Skeletal muscle cell (primary cell): ENCODE measurements at regions not wholly inside any gene's neighbourhood (a gene's known extent, or its start where the extent isn't known, plus 50 kb on each side); places are given as distances from the start of the nearest gene placed in this dataset.

Experiments
- DNase-seq: peaks from one replicate; pipeline ENCODE4 v3.0.0-alpha.2; 2010; ENCODE audit warnings: low read depth
- H3K4me3 ChIP-seq: 2 replicates; pipeline ENCODE4 v1.5.1; 2011; ENCODE audit warnings: low read depth, mild to moderate bottlenecking, control low read depth, low read length, moderate library complexity

DNA sequence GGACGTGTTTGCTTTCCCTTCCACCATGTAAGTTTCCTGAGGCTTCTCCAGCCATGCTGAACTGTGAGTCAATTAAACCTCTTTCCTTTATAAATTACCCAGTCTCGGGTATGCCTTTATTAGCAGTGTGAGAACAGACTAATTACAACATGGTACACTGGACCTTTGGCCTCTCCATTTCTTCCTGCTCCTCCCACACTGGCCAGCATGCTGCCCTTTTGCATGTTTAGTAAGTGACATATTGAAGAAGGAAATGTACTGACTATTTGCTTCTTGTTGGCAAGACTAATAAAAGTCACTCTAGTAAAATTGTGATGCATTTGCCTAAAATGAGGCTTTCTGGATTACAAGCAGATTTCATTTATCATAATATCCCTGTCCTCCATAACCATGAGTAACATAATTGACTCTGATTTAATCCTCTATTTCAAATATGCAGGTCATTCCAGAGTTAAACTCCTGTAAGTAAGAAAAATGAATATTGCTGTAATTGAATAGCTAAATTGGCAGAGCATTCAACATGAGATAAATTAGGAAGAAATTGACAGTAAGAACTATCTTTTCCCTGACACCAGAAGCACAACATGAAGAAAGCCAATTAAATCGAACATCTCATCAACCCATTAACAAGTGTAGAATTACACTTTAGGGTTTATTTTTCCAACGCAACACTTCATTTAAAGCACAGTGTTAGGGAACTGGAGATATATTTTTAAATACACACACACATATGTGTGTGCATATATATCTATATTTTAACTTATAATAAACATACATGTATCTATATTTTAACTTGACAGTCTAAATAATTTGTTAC lies 427.8 kb upstream of the ZP4 start:
- no peak for DNase-seq

DNA sequence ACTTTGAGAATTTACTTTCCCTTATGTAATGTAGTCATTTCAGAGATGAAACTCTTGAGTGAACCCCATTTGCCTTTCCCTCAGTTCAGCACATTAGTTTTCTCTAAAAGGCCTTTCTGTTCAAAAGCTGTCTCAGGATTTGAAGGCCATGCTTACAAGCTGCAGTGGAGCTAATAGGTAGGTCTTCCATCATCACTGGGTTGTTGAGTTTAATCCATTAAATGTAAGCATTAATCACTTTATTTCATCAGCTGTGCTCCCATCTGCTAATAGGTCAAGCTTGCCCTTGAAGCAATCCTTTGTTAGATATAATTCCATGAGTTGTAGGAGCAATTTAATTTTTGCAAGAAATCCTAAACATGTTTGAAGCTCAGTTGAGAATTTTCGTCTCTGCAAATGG lies 422.2 kb upstream of the ZP4 start:
- no peak overlapping the region for H3K4me3 ChIP-seq
- DNase-seq, result no peak

More for the DNA sequence above, 427.8 kb upstream of the ZP4 start:
- no peak overlapping the region for H3K4me3 ChIP-seq

DNA sequence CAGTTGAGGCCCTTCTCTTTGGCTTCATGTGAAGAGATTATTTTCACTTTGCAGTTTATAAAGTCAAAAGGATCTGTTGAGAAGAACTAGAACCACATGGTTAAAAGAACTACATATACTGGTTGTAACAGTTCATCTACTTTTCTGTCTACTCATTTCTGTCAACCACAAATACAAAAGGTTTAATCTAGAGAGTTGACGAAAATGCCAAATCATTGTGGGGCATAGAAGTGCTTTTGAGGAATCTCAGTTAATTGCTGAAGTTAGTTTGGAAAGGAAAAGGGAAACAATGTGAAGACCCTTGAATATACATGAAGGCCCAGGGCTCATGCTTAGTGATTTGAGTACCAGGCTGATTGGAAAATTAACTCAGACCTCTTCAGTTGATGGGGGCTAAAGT lies 415.7 kb upstream of the ZP4 start:
- no peak overlapping the region for H3K4me3 ChIP-seq
- no peak for DNase-seq

DNA sequence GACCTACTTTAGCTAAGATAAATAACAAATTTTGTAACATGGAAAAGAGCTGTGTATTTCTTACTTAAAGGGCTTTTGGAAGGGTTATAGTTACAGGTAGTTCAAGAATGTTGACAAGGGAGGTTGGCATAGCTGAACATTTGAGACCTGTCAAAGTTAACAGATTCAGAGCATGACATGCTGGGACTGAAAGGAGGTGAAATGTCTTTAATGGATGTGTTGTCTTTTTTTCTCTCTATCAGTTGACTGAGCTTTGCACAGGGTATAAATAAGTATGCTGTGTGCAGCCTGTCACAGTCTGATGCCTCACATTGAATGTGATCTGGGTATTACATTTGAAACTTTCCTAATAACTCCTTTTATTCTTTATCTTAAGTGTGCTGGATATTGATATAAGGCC lies 411.9 kb upstream of the ZP4 start:
- no peak overlapping the region for H3K4me3 ChIP-seq
- no peak for DNase-seq

DNA sequence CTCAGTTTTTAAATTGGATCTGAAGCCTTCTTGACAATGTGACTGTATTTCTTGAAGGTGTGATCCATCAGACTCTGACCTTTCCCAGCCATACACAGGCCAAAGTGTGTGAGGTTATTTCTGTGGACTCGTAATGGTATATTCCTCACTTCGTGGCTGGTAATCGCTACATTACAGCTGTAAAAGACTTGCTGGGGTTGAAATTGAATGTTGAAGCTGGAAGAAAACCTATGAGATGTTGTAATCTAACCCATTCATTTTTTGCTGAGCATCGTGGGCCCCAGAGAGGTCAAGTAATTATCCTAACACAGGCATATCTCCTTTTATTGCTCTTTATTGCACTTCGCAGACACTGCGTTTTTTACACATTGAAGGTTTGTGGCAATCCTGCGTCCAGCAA lies 405.6 kb upstream of the ZP4 start:
- no peak for DNase-seq
- H3K4me3 ChIP-seq, result no peak overlapping the region

DNA sequence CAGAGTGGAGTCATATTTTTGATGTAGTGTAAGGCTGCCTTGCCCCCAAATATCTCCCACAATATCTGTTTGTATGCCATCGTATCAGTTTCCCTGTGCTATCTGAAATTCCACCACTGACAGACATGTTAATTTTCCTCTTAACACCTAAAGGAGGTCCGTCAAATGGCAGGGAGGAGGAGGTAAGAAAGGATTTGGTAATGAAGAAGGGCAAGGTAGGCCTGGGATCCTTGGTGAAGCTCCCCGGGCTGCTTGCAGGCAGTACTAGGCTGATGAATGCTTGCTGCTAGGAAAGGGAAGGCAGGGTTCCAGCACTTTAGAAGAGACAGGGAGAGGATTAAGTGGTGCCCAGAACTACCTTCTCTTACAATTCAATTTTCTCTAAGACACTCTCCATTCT lies 402.4 kb upstream of the ZP4 start:
- no peak overlapping the region for H3K4me3 ChIP-seq
- no peak for DNase-seq

DNA sequence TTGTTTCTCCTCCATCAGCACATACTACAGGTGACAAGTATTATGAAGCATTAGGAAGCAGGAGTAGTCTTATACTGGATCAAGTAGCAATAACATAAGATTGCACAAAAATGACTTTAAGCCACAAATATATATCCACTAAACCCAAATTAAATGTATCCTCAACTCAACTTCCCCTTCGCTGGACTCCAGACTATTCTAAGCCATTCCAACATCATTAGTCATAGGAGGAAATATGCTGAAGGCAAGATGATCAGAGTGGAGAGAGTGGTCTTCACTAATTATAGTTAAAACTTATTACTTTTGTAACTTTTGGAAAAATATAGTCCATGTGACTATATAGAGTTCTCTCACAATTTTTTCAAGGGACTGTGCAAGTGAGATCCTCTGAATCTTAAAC lies 390.7 kb upstream of the ZP4 start:
- DNase-seq, result no peak
- no peak overlapping the region for H3K4me3 ChIP-seq

DNA sequence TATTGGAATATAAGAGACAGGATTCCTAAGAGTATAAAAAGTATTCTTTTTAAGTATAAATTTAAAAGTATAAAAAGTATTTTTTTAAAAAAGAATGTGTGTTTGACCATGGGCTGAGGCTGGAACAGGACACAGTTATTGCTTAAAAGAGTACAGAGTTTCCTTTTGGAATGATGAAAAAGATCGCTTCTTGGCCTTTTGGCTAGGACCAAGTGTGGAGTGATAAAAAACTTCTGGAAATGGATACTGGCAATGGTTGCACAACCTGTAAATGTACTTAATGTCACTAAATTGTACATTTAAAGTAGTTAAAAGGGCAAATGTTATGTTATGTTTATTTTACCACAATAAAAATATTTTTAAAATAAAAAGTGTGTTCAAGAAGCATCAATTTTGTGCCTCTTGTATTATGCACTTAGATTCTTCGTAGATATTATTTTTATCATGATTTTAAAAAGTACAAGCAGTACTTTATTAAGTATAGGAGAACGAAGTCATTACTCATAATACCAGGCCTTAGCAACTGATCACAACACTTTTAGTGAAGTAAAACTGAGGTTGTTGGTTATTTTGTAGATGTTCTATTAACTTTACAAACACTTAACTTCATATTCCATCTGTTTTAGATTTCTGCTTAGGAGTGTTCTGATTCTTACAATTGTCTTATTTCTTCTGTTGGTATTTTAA lies 389.1 kb upstream of the ZP4 start:
- H3K4me3 ChIP-seq, result no peak overlapping the region
- DNase-seq, result no peak

DNA sequence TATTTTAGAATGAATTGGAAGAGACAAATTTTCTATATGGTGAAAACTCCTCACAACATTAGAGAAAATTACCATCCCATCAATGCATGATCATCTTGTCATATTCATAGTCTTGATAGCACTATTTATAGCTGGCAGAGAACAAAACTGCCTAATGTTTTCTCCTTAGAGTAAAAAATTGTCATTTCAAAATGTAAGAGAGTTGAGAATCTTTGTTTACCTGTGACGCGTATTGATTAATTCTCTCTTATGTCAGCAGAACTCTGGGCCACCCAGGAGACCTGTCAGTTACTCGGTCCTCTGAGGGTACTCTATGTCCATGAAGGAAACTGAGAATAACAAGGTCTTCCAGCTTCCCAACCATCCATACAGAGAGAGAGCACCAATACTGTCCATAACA lies 381.4 kb upstream of the ZP4 start:
- DNase-seq, result no peak
- no peak overlapping the region for H3K4me3 ChIP-seq

DNA sequence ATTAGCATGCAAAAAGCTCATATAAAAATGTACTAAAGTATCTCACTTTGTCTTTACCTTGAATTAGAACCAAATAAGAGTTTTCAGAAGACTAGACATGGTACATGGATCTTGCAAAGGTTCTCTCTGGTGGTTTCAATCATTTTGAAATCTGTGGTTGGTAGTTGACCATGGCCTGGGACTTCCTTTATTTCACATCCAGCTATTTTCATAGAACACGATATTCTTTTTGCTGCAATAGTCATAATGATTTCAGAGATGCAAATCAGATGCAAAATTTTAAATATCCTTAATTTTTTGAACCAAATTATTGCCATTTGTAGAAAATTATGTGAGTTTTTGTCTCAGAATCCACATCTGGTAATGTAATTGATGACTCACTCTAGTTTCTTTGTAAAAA lies 375.1 kb upstream of the ZP4 start:
- no peak for DNase-seq
- no peak overlapping the region for H3K4me3 ChIP-seq

DNA sequence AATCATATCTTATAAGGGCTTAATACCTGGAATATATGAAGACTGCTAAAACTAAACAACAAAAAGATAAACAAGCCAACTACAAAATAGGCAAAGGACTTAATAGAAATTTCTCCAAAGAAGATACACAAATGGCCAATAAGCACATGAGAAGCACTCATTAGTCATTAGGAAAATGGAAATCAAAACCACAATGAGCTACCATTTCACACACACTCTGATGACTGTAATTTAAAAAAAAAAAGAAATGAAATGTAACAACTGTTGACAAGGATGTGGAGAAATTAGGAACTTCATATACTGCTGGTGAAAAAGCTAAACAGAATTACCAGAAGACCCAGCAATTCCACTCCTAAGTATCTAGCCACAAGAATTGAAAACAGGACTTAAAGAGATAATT lies 374.2 kb upstream of the ZP4 start:
- H3K4me3 ChIP-seq, result no peak overlapping the region
- DNase-seq, result no peak

DNA sequence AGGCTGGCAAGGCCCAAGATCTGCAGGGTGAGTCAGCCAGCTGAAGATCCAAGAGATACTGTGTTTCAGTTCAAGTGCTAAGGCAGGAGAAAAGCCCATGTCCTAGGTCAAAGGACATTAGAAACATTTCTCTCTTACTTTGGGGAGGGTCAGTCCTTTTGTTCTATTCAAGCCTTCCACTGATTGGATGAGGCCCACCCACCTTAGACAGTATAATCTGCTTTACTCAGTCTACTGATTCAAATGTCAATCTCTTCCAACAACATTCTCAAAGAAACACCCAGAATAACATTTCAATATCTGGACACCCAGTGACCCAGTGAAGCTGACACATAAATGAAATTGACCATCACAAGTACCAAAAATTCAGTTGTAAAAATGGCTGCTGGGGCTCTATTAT lies 367.8 kb upstream of the ZP4 start:
- H3K4me3 ChIP-seq, result no peak overlapping the region
- DNase-seq, result no peak

DNA sequence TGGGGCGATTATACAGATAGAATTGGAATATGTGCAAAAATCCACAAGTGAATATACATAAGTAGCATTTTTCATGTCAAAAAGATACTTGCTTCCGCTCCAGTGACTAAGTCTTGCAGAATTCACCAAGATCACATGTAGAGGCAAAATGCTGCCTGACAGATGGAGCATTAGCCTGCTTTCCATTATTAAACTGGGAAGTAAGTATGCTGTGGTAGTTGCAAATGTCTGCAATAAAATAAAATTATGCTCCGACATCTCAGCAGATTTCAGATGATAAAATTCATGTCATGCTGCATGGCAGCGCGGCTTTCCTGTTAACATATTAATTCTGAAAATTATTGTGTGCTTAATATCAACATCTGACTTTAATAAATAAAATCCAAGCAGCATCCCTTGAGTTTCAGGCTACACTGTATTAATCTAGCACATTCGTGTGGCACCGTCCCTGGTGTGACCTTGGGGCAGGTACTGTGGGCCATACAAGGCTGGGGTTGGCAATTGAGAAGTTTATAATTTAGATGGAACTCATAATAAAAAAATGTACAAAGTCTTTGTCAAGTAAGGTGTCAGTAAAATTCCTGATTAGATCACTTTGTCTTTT lies 366.4 kb upstream of the ZP4 start:
- DNase-seq, result no peak
- no peak overlapping the region for H3K4me3 ChIP-seq

DNA sequence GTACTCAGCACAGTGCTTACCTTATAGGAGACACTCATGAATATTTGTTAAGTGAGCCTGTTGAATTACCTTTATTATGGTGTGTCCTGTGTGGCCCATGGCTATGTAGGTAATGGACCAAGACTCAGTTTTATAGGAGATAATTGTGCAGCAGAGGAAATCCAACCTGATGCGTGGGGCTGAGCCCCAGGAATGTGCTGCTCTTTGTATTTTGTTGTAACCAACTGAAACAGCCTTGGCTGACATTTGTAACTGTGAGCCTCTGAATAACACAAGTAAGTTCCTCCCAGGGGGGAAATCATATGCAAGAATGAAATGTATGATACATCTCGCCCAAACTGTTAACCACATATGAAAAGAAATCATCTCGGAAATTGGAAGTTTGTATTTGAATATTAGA lies 364.2 kb upstream of the ZP4 start:
- H3K4me3 ChIP-seq, result no peak overlapping the region
- no peak for DNase-seq

DNA sequence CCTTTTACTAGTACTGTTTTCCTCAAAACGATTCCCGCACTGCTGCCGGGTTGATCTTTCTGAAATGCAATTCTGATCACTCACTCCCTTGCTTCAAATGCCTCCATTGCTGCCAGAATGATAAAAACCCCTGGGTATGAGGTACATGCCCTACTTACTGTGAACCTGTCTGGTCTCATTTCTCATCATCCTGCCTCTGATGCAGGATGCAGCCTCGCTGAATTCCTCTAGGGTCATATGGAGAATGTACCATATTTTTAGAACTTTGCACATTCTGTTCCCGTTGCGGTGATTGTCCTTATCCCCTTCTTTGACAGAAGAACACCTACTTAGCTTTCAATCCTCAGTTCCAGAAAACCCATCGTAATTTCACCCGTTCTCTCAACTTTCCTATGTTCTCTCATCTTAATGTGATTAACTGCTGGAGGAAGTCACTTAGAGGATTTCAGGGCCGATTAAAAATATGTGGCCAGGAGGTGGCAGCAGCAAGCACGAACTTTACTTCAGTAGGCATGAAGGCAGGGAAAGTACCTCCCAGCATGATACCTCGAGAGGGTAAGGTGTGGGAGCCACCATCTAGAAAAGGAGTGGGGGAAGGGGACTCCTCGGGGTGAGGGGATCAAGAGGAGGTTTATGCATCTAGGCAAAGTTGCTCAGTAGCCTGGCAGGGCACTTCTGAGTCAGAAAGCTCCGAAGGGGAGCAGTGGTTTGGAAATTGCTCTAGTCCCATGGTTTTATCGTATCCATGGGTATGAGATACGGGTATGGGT lies 361.5 kb upstream of the ZP4 start:
- no peak overlapping the region for H3K4me3 ChIP-seq
- peak; percentile 14 for DNase-seq

DNA sequence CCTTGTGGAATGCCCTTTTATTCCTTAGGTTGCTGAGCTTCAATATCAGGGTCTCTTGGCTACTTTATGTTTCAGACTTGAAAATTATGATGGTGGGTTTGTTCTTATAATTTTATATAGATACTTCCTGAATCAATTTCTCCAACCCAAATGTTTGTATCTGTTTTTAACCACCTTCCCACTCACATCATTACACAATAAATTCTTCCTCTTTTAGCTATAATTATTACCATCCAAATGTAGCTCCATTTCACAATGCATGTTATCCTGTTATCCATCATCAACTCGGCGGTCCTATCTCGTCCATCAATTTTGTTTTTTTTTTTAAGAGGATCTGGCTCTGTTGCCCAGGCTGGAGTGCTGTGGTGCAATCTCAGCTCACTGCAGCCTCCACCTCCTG lies 357.6 kb upstream of the ZP4 start:
- no peak for DNase-seq
- no peak overlapping the region for H3K4me3 ChIP-seq

DNA sequence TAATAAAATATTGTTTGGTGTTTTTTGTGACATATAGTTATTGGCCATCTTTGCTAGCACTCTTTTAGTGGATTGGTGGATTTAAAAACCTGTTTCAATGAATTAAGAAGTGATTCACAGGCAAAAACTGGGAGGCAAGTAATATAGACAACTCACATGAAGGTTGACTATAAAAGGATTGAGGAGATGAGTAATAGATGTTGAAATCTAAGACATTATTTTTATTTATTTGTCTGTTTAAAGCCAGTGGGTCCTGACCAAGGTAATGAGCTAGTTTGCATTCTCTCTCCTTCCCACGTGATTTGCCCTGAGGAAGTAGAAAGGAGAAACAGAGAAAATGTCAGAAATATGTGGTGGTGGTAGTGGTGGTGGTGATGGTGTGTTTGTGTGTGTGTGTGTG lies 351.5 kb upstream of the ZP4 start:
- DNase-seq, result no peak
- no peak overlapping the region for H3K4me3 ChIP-seq

DNA sequence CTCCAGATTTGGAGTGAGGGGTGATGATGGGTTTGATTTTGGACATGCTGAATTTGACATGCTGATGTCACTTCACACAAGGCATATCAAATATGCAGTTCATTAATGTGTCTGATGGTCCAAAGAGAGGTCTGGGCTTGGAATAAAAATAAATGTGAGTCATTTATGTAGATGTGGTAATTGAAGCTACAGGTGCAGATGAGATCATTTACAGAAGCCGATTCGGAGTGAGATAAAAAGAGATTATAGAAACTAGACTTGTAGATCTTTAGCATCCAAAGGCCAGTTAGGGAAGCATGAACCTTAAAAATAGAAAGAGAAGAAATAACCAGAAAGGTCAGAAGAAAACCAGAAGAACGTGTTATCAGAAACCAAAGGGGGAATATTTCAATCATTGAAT lies 350.9 kb upstream of the ZP4 start:
- DNase-seq, result no peak
- H3K4me3 ChIP-seq, result no peak overlapping the region

DNA sequence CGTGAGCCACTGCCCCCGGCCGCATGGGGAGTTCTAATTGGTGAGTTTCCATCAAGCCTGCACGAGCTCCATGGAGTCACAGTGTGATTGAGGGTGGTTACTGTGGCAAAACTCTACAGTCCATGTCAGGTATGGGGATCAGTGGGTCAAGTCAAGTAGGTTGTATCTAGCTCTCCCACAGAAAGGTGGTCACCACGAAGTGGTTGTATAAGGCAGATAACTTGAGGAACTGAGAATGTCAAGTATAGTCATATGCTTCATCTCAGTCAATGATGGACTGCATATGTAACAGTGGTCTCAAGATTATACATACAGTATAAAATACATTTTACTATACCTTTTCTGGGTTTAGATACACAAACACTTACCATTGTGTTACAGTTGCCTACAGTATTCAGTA lies 348.6 kb upstream of the ZP4 start:
- H3K4me3 ChIP-seq, result no peak overlapping the region
- DNase-seq, result no peak

DNA sequence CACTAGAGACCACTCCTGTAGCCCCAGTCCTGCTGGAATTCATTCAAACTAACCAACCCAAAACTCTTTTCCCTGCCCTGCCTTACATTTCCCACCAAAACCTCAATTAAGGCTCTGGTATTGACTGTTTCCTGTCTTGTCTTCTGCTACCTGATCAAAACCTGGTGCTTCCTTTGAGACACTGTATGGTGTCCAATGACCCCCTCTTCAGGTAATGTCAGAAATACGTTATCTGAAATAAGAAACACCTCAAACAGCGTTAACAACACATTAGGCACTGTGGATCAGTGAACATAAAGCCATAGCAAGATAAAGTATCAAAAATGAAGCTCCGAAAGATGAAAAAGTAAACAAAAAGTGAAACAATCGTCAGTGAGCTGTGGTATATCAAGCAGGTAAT lies 343.2 kb upstream of the ZP4 start:
- DNase-seq, result no peak
- no peak overlapping the region for H3K4me3 ChIP-seq
